OCI-LY1 (cell line): ENCODE measurements at regions not wholly inside any gene's neighbourhood (a gene's known extent, or its start where the extent isn't known, plus 50 kb on each side); places are given as distances from the start of the nearest gene placed in this dataset.
A peak's percentile ranks its signal among the peaks of the same experiment; 100 is the strongest.

Experiments used
- H2AFZ ChIP-seq: fragments of 200-600 bp; sonication (generic), shearing (Covaris generic); 2 replicates; pipeline ENCODE4 v1.6.0; 2014; ENCODE audit warnings: antibody characterized with exemption, mild to moderate bottlenecking, low read length
- H3F3A ChIP-seq: fragments of 200-600 bp; sonication (generic), shearing (Covaris generic); 2 replicates; pipeline ENCODE4 v1.6.0; 2014; ENCODE audit warnings: mild to moderate bottlenecking, antibody characterized with exemption, low read length, moderate library complexity; ENCODE audit not compliant: insufficient read depth
- H3K27ac ChIP-seq: fragments of 200-600 bp; sonication (generic); 2 replicates; pipeline ENCODE4 v1.5.1; 2014; ENCODE audit warnings: low read length, mixed run types, mild to moderate bottlenecking, low read depth; ENCODE audit not compliant: poor library complexity, severe bottlenecking
- H3K27me3 ChIP-seq: fragments of 200-600 bp; sonication (generic); 2 replicates; pipeline ENCODE4 v1.6.0; 2014; ENCODE audit warnings: antibody characterized with exemption, mild to moderate bottlenecking, low read length, moderate library complexity; ENCODE audit not compliant: insufficient read depth
- H3K36me3 ChIP-seq: fragments of 200-600 bp; sonication (generic); 2 replicates; pipeline ENCODE4 v1.6.1; 2014; ENCODE audit warnings: mild to moderate bottlenecking, antibody characterized with exemption, low read length, moderate library complexity, mixed read lengths; ENCODE audit not compliant: insufficient read depth
- H3K4me1 ChIP-seq: fragments of 200-600 bp; sonication (generic); 2 replicates; pipeline ENCODE4 v1.5.1; 2014; ENCODE audit warnings: mild to moderate bottlenecking, low read length, moderate library complexity; ENCODE audit not compliant: insufficient read depth, severe bottlenecking
- H3K4me2 ChIP-seq: fragments of 200-600 bp; sonication (generic), shearing (Covaris generic); 2 replicates; pipeline ENCODE4 v1.6.1; 2014; ENCODE audit warnings: low read length
- H3K4me3 ChIP-seq: fragments of 200-600 bp; sonication (generic); 2 replicates; pipeline ENCODE4 v1.5.1; 2014; ENCODE audit warnings: low read length, low read depth, mild to moderate bottlenecking, mixed read lengths; ENCODE audit not compliant: poor library complexity, severe bottlenecking
- H3K79me2 ChIP-seq: fragments of 200-600 bp; shearing (Covaris generic); 2 replicates; pipeline ENCODE4 v1.6.1; 2016; ENCODE audit warnings: mixed run types, low read length, mixed read lengths; ENCODE audit not compliant: insufficient read depth
- H3K9ac ChIP-seq: fragments of 200-600 bp; sonication (generic), shearing (Covaris generic); 2 replicates; pipeline ENCODE4 v1.6.1; 2014; ENCODE audit warnings: mild to moderate bottlenecking, low read length, mixed read lengths
- H3K9me2 ChIP-seq: fragments of 200-600 bp; sonication (generic), shearing (Covaris generic); 2 replicates; pipeline ENCODE4 v1.6.1; 2014; ENCODE audit warnings: low read depth, mild to moderate bottlenecking, low read length, mixed read lengths
- H3K9me3 ChIP-seq: fragments of 200-600 bp; shearing (Covaris generic); 2 replicates; pipeline ENCODE4 v1.6.1; 2014; ENCODE audit warnings: low read length, mixed read lengths
- H4K20me1 ChIP-seq: fragments of 200-600 bp; sonication (generic), shearing (Covaris generic); 2 replicates; pipeline ENCODE4 v1.6.0; 2016; ENCODE audit warnings: mild to moderate bottlenecking, low read length; ENCODE audit not compliant: insufficient read depth
- EZH2 ChIP-seq: fragments of 200-600 bp; sonication (generic), shearing (Covaris generic); IDR thresholded peaks from 2 replicates; pipeline ENCODE4 v1.8.0; 2017; ENCODE audit warnings: borderline replicate concordance, mixed run types, mild to moderate bottlenecking, antibody characterized with exemption, low read length, moderate library complexity, mixed read lengths
- TF ChIP-seq, protein P1 (sequence below): fragments of 200-600 bp; sonication (generic), shearing (Covaris generic); IDR thresholded peaks from 2 replicates; pipeline ENCODE4 v1.5.1; 2017; ENCODE audit warnings: mild to moderate bottlenecking, antibody characterized with exemption, low read length, moderate library complexity, mixed read lengths

DNA sequence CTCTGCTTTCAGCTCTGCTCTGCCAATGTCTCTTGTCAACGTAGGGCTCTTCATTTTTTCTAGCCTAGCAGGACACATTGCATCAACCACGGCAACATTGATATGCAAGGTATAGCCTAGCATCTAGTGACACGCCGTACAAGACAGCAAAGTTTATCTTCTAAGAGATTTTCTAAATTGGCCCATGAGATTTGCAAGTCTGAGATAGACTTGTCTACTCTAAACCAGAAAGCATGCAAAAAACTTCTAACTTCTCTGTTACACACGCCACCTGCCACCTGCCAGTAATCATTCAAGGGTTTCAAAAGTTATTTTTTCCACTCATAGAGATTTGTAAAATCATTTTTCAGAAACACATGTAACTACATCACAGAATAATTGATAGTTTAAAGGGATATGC is 1265.7 kb downstream of the C4orf33 start:
- TF ChIP-seq, protein P1, sequence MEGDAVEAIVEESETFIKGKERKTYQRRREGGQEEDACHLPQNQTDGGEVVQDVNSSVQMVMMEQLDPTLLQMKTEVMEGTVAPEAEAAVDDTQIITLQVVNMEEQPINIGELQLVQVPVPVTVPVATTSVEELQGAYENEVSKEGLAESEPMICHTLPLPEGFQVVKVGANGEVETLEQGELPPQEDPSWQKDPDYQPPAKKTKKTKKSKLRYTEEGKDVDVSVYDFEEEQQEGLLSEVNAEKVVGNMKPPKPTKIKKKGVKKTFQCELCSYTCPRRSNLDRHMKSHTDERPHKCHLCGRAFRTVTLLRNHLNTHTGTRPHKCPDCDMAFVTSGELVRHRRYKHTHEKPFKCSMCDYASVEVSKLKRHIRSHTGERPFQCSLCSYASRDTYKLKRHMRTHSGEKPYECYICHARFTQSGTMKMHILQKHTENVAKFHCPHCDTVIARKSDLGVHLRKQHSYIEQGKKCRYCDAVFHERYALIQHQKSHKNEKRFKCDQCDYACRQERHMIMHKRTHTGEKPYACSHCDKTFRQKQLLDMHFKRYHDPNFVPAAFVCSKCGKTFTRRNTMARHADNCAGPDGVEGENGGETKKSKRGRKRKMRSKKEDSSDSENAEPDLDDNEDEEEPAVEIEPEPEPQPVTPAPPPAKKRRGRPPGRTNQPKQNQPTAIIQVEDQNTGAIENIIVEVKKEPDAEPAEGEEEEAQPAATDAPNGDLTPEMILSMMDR, result no peak
- no peak for TF ChIP-seq EZH2
- H3K4me3 ChIP-seq, result peak overlapping the region; percentile 29
- H3K9ac ChIP-seq, result peak overlapping the region; percentile 32; the same call in 1 of the 2 replicates
- no peaks in the 10 kb centered on the region for H3K9me2 ChIP-seq
- no peaks in the 10 kb centered on the region for H3K9me3 ChIP-seq
- H3K79me2 ChIP-seq, result no peaks in the 10 kb centered on the region
- peak overlapping the region; percentile 83 for H3K27ac ChIP-seq
- peaks cover 45% of the 10 kb centered on the region for H3K4me1 ChIP-seq
- no peaks in the 10 kb centered on the region for H4K20me1 ChIP-seq
- H3K36me3 ChIP-seq, result no peaks in the 10 kb centered on the region
- H2AFZ ChIP-seq, result peak overlapping the region; percentile 87; the same call in 1 of the 2 replicates
- peak overlapping the region; percentile 54 for H3K4me2 ChIP-seq
- H3F3A ChIP-seq, result no peaks in the 10 kb centered on the region
- no peaks in the 10 kb centered on the region for H3K27me3 ChIP-seq

DNA sequence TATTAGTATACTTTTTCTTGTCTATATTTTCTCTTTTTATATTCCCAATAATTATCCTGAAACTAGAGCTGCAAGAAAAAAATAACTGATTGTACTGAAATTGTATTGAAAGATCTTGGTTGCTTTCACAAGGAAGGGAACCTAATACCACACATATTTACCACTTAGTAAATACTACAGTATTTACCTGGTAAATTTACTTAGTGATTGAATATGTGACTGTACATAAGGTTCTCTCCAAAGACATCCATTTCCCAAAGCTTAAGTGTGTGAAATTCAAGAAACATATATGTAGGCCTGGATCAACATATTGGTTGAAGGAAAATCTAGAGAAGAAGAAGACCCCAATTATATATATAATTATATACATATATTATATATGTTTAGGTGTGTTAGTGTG is 1272.7 kb downstream of the C4orf33 start:
- no peak overlapping the region for H3K4me3 ChIP-seq
- no peaks in the 10 kb centered on the region for H4K20me1 ChIP-seq
- H3K9me3 ChIP-seq, result no peaks in the 10 kb centered on the region
- H3K4me1 ChIP-seq, result no peaks in the 10 kb centered on the region
- H2AFZ ChIP-seq, result no peak overlapping the region
- H3K27ac ChIP-seq, result no peak overlapping the region
- TF ChIP-seq, protein P1, result no peak
- no peak for TF ChIP-seq EZH2
- H3K27me3 ChIP-seq, result no peaks in the 10 kb centered on the region
- H3K79me2 ChIP-seq, result no peaks in the 10 kb centered on the region
- no peak overlapping the region for H3K4me2 ChIP-seq
- H3K9ac ChIP-seq, result no peak overlapping the region
- H3K9me2 ChIP-seq, result no peaks in the 10 kb centered on the region
- H3K36me3 ChIP-seq, result no peaks in the 10 kb centered on the region
- no peaks in the 10 kb centered on the region for H3F3A ChIP-seq

DNA sequence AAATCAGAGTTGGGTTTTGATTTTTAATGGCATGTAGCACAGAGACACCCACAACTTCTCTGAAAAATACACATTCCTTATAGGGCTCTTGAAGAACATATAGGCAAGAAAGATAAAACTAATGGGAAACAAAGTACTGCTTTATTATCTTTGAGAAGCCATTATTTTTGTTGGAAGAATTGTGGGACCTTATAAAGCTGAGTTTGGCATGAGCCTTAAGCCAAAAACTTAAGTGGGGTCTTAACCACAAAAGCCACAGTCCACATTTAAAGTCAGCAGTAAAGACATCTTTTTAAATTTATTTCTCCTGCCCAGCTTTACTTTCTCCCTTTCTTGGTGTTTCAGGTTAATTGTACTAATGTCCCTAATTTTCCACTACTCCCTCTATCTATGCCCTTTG is 1297.3 kb downstream of the C4orf33 start:
- Histone ChIP-seq H4K20me1 (no peaks in the 10 kb centered on the region), H3K4me1 (peaks cover 11% of the 10 kb centered on the region), H3K9me3 (peaks cover 2% of the 10 kb centered on the region; the same call in 1 of the 2 replicates), H3K27ac (peak overlapping the region; percentile 24), H3K27me3 (no peaks in the 10 kb centered on the region), H3F3A (no peaks in the 10 kb centered on the region), H2AFZ (no peak overlapping the region), H3K36me3 (no peaks in the 10 kb centered on the region), H3K9ac (no peak overlapping the region), H3K9me2 (no peaks in the 10 kb centered on the region), H3K4me3 (no peak overlapping the region), H3K4me2 (no peak overlapping the region), H3K79me2 (no peaks in the 10 kb centered on the region)
- TF ChIP-seq, protein P1, result no peak
